Activated T-cell treated with anti-CD3 and anti-CD28 coated beads for 24 hours (primary cell): ENCODE measurements at regions not wholly inside any gene's neighbourhood (a gene's known extent, or its start where the extent isn't known, plus 50 kb on each side); places are given as distances from the start of the nearest gene placed in this dataset.

Source experiments
- DNase-seq: peaks from one replicate; pipeline ENCODE4 v3.0.0-alpha.2; 2020; ENCODE audit warnings: low read depth

DNA sequence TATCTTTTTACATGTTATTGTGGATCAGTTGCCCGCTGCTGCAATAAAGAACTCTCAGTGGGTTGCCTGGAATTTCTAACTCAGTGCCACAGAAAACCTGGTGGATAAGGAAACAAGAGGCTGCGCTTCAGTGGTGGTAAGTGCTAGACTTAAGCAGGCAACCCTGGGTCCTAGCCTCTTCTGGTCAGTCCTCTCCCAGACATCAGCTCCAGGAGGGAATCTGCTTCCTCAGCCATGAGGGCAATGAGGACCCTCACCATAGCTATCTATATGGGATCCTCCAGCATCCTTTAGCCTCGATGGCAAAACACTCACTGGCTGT lies 490.7 kb upstream of the SULF2 start:
- DNase-seq = no peak

DNA sequence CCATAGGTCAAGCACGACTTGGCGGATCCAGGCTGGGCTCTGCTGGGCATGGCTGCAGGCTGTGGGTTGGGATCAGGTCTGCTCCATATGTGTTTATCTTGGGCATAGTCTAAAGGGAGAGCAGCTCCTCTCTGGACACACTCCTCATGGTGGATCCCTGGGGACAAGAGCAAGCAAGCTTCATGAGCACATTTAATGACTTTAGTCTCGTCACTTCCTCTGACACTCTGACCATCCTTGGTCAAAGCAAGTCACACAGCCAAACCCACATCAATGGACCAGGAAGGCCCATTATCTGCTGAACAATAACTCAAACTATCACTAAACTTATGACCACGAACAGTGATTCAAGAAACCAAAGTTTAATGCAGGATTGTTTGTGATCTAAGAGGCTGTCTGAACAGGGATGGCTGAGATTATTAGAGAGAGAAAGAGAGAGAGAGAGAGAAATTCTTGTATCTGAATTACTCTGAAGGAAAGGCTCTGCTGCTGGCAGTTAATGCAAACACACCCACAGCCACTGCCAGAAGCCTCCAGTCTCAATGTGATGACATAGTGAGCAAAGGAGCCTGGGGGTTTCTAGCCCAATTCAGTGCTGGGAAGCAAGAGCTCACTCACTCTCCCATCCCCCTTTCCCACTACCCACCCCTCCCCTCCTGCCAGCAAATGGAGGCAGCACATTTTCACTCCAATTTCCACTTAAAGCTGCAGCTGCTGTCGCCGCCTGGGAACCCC lies 490.2 kb upstream of the SULF2 start:
- DNase-seq = no peak

DNA sequence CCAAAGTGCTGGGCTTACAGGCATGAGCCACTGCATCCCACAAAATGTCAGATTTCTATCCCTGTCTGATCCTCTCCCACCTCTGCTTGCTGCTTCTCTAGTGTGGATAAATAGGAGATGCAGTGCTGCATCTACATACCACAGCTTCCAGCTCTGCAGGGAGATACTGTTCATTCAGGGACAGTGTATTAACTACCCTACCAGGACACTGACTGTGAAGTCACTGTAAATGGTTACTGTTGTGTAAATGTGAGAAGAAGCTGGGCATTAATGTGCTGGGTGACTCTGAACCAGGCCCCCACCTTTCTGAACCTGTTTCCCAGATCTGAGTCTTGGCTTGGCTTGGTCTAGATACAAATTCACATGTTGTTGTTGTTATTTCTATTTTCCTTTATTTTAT lies 488.6 kb upstream of the SULF2 start:
- DNase-seq = no peak

DNA sequence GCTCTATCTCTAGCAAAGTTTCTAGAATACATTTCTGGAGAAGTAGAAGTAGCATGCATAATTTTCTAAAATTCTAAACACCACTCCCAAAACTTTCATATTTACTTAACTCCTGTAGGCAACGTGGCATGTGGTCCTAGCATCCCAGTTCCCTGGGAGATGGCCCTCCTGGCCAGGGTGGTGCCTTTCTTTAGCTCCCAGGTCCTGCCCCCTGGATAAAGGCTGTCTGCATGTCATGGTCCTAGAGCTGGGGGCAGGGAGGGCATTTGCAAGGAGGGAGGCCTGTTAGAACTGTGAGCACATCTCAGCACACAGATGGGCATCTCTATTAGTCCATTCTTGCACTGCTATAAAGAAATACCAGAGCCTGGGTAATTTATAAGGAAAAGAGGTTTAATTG lies 485.6 kb upstream of the SULF2 start:
- DNase-seq = no peak

DNA sequence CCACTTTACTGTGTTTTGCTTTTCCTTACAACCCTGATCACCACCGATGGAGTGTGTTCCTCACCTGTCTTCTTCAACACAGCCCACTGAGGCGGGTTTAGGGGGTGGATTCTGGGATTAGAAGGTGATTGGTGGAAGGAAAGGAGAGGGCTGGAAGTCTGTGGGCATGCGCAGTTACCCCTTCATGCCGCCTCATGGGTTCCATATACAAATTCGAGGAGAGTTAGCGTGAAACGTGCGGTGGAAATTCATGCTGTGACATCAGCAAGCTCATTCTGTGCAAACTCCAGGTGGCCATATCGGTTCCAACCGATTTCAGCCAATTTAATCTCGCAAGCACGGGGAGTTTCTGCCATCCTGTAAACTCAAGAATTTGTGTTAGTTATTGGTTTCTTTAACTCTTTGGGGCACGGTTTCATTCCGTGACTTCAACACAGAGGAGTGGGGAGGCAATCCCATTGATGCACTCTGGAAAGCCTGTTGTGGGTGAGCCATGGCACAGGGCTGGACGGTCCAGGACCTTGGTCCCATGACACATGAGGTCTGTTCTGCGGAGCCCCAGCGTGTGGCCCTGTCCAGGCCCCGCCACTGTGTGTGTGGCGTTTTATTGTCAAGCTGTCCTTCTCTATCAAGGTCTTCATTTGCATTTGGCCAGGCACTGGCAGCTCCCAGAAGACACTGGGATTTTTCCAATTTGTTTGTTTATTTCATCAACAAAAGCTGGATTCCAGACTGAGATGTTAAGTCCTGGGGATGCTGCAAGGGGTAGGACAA lies 482.8 kb upstream of the SULF2 start:
- DNase-seq = no peak

DNA sequence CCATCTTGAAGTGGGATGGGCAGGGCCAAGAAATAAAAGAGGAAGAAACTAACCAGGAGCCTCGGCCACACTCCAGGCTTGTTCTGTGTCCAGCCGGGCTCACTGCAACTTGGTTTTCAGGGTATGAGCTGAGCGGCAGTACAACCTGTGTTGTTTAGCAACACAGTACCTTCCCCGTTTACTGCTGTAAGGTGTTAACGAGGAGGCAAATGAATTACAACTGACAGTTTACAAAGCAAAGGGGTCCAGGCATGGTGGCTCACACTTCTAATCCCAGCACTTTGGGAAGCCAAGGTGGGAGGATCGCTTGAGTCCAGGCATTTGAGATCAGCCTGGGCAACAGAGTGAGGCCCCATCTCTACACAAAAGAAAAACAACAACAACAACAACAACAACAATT lies 481.3 kb upstream of the SULF2 start:
- no peak for DNase-seq

DNA sequence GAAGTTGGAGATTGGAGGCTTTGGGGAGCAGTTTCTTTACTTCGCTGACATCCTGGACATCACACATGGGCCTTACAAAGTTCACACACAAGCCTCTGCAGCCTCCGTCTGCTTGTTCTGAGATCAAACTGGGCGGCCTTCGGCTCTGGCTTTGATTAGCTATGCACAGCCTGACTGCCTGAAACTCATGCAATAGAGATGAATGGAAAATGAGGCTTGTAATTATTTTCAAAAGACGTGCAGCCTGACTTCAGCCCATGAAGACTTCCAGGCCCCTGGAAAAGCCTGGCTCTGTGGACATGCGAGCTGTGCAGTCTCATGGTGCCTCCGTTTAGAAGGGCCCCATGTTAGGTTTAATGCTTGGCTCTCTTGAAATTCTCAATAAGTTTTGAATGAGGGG lies 480.5 kb upstream of the SULF2 start:
- DNase-seq = no peak

DNA sequence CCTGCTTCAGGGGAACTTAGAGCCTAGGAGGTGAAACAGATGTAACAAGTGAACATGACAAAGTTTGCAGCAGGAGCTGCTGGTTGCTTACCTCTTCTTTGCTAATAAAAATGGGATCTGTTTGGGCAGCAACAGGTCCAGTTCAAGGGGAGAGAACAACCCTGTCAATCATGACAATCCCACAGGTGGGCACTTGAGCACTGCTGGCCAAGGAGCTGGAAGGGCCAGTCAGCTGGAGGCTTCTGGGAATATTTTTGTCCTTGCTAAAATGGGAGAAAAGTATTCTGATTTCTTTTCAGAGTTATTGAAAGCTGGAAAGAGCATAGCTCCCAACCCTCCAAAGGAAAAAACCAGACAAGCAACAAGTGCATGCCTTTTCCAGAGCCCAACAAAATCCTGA lies 477.7 kb upstream of the SULF2 start:
- DNase-seq = no peak

DNA sequence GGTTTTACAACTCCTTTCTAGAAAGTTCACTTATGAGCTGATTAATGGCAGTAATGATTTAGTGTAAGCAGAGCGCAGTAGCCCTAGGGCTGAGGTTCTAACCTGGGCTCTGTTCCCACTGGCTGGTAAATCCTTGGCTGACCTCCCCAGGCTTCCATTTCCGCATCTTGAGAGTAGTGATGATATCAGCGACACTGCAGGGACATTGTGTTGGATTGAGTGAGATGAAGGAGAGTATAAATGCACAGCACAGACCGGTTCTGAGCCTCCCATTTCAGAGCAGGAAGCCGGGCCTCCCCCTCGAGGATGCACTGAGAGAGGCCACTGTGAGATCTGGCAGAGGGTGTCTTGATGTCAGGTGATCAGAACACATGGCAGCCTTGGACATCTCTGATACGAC lies 477.2 kb upstream of the SULF2 start:
- DNase-seq = no peak

DNA sequence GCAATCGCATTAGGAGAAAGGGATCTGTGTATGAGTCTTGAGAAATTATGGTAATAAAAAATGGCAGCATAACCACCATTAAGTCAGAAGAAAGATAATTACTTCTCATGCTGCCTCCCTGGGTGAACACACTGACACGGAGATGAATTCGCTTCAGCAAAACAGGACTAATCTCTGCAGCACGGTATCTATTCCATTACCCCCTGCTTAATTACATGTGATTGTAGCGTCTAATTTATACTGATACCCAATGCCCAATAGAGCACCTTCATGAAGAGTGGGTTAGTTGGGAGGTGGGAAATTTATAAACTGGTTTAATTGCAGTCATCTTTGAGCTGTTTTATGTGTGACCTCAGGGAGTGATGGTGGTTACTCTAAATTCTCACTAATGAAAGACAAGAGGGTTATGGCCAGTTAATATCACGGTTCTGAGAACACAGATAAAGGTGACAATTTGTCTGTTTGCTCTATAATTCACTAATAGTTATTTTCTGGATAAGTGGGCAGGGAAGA lies 476.2 kb upstream of the SULF2 start:
- no peak for DNase-seq

DNA sequence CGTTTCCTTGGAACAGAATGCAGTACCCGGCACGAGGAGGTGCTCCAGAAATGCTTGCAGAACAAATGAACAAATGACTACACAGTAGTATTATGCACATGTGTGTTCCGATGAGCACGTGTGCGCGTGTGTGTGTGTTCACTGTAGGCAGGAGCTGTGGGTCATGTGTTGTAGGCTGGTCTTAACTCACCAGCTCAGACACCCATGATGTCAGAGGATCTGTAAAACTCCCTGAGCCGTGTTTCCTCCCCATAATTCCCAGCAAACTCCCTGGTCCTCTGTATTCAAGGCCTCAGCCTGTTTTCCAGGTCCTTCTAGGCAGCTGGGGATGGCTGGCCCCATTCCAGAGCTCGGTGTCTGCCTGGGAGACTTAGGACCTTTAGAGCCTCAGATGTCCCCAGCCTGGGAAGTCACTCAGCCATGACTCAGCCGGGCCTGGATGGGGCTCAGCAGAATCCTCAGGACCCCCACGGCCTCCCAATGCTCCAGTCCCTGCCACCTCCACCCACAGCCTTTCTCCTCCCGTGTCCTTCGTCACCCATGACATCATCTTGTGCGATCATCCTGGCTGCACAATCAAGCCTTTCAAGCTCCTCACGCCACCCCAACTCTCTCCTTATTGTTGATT lies 475.0 kb upstream of the SULF2 start:
- no peak for DNase-seq

DNA sequence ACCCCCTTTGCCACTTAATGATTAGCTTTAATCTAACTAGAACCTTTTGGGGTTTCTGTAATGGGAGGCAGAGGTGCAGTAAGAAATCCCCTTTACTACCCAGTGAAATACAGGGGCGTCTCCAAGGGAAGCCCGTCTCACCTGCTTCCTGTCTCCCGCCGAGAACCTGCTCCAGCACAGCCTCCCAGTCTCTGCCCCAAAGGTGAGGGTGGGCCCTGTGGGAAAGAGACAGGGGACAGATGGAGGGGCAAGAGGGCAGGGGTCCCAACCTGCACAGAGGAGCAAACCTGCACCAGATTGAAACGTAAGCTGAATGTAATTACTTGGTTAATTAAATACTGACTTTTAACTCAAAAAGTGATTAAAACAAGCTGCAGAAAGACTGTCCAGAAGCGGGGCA lies 474.2 kb upstream of the SULF2 start:
- DNase-seq = no peak

DNA sequence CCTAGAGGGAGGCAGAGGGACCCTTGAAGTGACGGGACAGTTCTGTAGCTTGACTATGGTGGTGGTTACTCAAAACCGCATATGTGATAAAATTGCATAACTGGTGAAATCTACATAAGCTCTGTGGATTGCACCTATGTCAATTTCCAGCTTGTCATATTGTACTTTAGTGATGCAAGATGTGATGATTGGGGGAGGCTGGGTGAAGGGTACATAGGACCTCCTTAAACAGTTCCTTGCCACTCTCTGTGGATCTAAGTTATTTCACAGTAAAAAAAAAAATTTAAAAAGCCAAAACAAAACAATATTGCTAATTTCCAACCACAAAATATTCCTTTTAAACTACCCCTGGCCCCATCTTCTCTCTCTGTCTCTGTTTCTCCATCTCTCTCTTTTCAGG lies 472.6 kb upstream of the SULF2 start:
- no peak for DNase-seq

DNA sequence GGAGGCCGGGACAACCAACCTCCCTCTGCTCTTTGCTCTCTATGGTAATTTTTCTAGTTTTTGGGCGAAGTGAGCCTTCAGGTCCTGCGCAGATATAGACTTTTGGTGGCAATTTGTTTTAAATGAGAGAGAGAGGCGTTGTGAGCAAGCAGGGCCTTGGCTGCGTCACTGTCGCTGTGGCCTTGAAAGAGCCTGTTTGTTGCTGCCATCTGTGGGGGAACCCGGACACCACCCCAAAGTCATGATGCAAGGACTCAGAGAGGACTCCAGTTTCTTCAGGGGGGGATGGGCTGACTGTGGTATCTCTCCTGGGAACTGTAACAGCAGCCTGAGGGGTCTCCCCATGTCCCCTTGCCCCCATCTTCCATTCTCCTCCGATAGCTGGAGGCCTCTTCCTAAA lies 462.7 kb upstream of the SULF2 start:
- DNase-seq = no peak

DNA sequence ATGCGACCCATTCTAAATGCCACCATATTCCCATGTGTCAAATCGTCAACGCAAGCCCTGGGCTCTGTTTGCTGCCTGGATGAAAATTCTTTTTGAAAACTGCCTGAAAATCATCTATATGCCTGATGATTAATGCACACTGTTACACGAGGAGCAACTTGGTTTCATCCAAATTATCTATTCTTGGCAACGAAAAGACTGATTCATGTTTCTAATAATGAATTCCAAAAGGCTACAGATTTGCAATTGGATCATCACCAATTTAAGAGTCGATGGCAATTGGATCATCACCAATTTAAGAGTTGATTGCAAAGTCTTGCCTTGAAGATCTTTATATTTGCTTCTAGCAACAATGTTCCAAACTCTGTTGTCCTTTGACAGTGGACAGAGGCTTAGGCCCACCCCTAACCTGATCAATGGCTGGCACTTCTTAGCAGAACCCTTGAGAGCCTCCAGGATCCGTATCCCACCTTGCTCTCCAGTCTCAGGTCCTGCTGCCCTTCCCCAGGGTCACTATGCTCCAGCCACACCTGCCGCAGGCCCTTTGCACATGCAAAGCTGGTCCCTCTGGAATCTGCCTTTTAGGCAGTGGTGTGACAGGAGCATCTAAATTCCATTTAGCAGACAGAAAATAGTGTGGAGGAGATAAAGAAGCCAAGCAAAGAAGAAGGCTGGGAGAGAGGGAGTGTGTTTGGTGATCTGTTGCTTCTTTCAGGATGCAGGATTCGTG lies 460.9 kb upstream of the SULF2 start:
- no peak for DNase-seq

DNA sequence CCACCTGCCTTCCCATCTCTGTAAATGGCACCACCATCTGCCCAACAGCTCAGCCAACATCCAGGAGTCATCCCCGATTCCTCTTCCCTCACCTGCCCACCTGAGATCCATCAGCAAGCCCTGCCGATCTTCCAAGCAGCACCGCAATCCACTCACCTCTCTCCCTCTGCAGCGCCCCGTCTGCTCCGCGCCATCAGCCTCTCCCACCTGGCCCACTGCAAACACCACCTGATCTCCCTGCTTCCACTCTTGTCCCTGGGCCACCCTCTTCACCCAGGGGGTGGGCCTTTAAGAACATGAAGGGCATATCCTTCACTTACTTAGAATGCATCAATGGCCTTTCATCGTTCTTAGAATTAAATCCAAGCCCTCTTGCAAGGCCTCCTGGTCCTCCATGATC lies 457.3 kb upstream of the SULF2 start:
- no peak for DNase-seq

DNA sequence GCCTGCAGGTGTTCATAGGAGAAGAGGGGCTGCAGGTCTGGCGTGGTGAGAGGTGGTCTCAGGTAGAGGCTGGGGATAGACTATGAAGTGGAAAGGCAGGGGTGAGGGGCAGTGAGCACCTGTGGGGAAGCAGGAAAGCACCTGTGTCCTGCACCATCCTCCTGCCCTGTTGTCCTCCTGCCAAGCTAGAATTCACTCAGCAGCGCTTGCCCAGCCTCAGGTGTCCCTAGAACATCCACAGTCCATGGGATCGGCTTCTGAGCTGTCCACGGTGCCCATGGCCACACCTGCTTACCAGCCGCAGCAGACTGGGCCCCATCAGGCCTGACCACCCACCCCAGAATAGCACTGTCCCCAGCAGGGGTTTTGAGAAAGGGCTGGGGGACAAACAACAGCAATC lies 456.2 kb upstream of the SULF2 start:
- DNase-seq = no peak

DNA sequence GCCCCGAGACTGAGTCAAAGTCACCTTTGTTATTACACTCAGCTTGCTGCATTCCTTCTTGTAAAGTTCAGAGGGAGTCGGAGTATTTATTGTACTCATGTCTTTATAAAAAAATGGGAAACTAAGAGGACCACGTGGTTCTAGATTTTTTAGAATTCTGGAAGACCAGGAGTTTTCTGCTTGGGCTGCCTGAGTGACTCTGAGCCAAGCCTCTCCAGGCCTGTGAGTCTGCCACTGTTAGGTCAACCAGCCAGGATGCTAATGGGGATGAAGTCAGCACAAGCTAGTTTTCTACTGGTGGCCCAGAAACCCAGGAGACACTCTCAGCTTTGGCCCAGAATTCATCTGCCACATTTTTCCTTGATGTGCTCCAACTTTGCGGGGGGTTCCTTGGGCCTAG lies 453.5 kb upstream of the SULF2 start:
- no peak for DNase-seq

DNA sequence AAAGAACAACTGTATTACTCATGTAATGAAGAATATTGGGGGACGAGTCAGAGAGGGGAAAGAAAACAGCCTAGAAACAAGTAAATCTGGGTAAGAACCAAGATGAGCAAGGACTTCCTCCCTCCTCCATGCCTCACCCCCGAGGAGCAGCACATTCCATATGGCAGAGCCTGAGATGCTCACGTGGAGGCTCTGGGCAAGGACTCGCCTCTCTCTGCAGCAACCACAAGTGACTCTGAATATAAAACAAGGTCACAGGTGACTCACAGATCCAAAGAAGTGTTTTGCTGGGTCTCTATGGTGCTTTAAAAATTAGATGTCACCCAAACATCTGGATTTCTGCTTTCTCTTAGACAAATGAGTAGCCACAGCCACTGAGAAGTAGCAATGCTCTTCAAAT lies 453.0 kb upstream of the SULF2 start:
- no peak for DNase-seq

DNA sequence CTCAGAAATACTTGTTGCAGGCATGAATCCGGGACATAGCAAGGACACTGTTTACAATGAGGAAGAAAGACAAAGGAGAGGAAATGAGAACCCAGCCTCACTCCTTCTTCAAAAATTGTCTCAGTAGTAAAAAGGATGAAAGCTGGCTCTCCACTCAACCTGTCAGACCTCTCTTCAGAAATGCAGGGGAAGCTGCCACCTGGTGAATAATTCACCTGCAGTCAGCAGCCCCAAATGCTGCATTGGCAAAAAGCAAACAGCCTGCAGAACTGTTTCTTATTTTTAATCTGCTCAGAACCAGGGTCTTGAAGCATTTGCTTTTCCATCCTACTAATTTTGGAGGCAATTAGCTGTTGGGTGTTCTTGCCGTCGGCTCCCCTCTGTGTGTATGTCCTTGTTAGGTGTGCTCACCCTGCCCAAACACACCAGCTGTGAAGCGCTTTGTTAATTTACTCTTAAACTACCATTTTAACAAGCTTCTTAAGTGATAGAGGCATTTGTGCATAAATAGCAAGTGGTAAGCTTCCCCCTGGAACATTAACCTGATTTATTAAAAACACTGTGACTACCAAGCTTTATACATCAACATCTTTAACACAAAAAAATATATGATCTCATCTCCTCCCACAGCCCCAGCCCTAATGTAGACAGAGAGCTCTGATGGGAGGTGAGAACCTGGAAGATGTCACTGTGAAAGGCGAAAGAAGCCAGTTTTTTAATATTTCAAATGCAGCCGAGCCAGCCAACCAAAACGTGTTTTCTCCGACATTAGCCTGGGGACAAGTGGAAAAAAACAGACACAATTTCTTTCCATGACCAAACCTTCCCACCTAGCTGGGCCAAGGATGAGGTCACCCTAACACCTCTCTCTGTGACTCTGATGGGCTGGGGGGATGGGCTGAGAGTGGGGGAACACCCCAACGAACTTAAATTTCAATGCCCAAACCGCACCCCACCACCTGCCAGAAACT lies 451.0 kb upstream of the SULF2 start:
- no peak for DNase-seq

DNA sequence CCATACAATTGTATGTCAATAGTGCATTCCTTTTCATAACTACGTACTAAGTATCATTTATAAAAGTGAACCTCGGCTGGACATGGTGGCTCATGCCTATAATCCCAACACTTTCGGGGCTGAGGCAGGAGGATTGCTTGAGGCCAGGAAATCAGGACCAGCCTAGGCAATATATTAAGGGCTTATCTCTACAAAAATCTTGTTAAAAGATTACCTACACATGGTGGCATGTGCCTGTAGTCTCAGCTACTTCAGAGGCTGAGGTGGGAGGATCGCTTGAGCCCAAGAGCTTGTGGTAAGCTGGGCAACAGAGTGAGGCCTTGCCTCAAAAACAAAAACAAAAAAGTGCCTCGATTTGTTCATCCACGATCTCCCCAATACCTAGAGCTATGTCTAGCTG lies 449.7 kb upstream of the SULF2 start:
- DNase-seq = no peak
